ENCODE measurements at regions not wholly inside any gene's neighbourhood (a gene's known extent, or its start where the extent isn't known, plus 50 kb on each side); places are given as distances from the start of the nearest gene placed in this dataset.
"Not testable (repeated sequence)": the region's sequence is repeated elsewhere in the genome, so short reads cannot be mapped to it uniquely, and the experiment has no call there.

DNA sequence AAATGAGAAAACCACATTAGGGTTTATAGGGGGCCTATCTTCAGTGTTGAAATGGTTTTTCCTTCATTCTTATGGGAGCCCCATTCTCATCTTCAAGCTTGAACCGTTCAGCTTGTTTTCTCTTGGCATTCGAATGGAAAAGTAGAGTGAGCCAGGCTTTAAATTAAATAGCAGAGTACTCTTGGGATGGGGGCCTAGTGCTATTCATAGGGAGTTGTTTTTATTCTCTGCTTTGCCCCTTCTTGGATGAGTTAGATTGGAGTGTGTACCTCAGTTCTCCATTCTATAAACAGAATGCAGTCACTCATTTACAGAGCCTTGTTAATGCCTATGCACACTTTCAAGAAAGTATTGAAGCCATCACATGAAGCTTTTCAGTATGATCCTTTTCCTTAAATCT is 127.9 kb downstream of the FAM170A start:
- Histone ChIP-seq H3K4me3 (ENCODE audit: low read length in 3 of 3) (no peak overlapping the region), H3K9ac (ENCODE audit: low read length in 3 of 3) (no peak overlapping the region), H3K9me3 (ENCODE audit: control insufficient read depth in 2 of 3, insufficient read depth in 1 of 3, low read length in 3 of 3) (no peaks in the 10 kb centered on the region), H3K27me3 (ENCODE audit: control insufficient read depth, insufficient read depth, low read length) (no peaks in the 10 kb centered on the region), H3K36me3 (ENCODE audit: control insufficient read depth in 2 of 3, insufficient read depth in 3 of 3, low read length in 3 of 3) (no peaks in the 10 kb centered on the region), H3K4me1 (ENCODE audit: control insufficient read depth in 2 of 3, insufficient read depth in 2 of 3, low read depth in 1 of 3, low read length in 3 of 3) (no peaks in the 10 kb centered on the region), H3K27ac (ENCODE audit: low read depth in 2 of 2, low read length in 2 of 2) (no peak overlapping the region)
- TF ChIP-seq, protein P1, sequence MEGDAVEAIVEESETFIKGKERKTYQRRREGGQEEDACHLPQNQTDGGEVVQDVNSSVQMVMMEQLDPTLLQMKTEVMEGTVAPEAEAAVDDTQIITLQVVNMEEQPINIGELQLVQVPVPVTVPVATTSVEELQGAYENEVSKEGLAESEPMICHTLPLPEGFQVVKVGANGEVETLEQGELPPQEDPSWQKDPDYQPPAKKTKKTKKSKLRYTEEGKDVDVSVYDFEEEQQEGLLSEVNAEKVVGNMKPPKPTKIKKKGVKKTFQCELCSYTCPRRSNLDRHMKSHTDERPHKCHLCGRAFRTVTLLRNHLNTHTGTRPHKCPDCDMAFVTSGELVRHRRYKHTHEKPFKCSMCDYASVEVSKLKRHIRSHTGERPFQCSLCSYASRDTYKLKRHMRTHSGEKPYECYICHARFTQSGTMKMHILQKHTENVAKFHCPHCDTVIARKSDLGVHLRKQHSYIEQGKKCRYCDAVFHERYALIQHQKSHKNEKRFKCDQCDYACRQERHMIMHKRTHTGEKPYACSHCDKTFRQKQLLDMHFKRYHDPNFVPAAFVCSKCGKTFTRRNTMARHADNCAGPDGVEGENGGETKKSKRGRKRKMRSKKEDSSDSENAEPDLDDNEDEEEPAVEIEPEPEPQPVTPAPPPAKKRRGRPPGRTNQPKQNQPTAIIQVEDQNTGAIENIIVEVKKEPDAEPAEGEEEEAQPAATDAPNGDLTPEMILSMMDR (IDR thresholded peaks at IDR 0.05; ENCODE audit: borderline replicate concordance, extremely low read depth, insufficient read depth): no peak
- no peak for FAIRE-seq
- intact Hi-C loops (cut with DNase I): no loop called here
- no peak for DNase-seq

DNA sequence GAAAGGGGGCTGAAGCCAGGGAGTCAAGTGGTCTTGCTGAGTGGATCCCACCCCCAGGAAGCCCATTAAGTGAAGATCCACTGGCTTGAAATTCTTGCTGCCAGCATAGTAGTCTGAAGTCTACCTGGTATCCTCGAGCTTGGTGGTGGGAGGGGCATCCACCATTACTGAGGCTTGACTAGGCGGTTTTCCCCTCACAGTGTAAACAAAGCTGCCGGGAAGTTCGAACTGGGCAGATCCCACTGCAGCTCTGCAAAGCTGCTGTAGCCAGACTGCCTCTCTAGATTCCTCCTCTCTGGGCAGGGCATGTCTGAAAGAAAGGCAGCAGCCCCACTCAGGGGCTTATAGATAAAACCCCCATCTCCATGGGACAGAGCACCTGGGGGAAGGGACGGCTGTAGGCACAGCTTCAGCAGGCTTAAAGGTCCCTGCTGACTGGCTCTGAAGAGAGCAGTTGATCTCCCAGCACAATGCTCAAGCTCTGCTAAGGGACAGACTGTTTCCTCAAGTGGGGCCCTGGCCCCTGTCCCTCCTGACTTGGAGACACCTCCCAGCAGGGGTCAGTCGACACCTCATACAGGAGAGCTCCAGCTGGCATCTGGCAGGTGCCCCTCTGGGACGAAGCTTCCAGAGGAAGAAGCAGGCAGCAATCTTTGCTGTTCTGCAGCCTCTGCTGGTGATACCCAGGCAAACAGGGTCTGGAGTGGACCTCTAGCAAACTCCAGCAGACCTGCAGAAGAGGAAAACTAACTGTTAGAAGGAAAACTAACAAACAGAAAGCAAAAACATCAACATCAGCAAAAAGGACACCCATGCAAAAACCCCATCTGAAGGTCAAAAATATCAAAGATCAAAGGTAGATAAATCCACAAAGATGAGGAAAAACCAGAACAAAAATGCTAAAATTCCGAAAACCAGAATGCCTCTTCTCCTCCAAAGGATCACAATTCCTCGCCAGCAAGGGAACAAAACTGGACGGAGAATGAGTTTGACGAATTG is 140.6 kb downstream of the FAM170A start:
- H3K9ac ChIP-seq (ENCODE audit: low read length in 3 of 3); H3K27ac ChIP-seq (ENCODE audit: low read depth in 2 of 2, low read length in 2 of 2); DNase-seq; H3K4me1 ChIP-seq (ENCODE audit: control insufficient read depth in 2 of 3, insufficient read depth in 2 of 3, low read depth in 1 of 3, low read length in 3 of 3); H3K9me3 ChIP-seq (ENCODE audit: control insufficient read depth in 2 of 3, insufficient read depth in 1 of 3, low read length in 3 of 3); intact Hi-C loops (cut with DNase I); H3K27me3 ChIP-seq (ENCODE audit: control insufficient read depth, insufficient read depth, low read length); H3K36me3 ChIP-seq (ENCODE audit: control insufficient read depth in 2 of 3, insufficient read depth in 3 of 3, low read length in 3 of 3); FAIRE-seq; H3K4me3 ChIP-seq (ENCODE audit: low read length in 3 of 3): not testable (repeated sequence)

DNA sequence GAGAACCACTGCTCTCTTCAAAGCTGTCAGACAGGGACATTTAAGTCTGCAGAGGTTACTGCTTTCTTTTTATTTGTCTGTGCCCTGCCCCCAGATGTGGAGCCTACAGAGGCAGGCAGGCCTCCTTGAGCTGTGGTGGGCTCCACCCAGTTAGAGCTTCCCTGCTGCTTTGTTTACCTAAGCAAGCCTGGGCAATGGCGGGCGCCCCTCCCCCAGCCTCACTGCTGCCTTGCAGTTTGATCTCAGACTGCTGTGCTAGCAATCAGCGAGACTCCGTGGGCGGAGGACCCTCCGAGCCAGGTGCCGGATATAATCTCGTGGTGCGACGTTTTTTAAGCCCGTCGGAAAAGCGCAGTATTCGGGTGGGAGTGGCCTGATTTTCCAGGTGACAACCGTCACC is 150.8 kb downstream of the FAM170A start:
- intact Hi-C loops (cut with DNase I); H3K9me3 ChIP-seq (ENCODE audit: control insufficient read depth in 2 of 3, insufficient read depth in 1 of 3, low read length in 3 of 3); H3K4me3 ChIP-seq (ENCODE audit: low read length in 3 of 3); H3K27ac ChIP-seq (ENCODE audit: low read depth in 2 of 2, low read length in 2 of 2); FAIRE-seq; H3K36me3 ChIP-seq (ENCODE audit: control insufficient read depth in 2 of 3, insufficient read depth in 3 of 3, low read length in 3 of 3); H3K4me1 ChIP-seq (ENCODE audit: control insufficient read depth in 2 of 3, insufficient read depth in 2 of 3, low read depth in 1 of 3, low read length in 3 of 3); DNase-seq; H3K9ac ChIP-seq (ENCODE audit: low read length in 3 of 3); H3K27me3 ChIP-seq (ENCODE audit: control insufficient read depth, insufficient read depth, low read length): not testable (repeated sequence)

DNA sequence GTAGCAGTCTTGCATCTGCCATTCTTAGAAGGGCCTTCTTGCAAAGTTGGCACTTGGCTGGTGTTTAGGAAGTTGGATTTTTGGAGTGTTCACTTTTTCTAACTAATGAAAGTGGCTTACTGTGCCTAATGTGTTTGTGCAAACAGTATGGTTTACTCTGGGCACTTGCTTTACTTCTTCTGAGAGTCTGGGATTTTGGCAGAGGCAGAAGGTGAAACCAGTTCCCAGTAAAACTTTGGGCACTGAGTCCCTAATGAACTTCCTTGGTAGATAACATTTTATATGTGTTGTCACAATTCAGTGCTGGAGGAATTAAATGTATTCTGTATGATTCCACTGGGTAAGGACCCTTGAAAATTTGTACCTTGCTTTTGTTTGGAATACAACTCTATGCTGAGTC is 155.7 kb downstream of the FAM170A start:
- no peaks in the 10 kb centered on the region for H3K27me3 ChIP-seq (ENCODE audit: control insufficient read depth, insufficient read depth, low read length)
- FAIRE-seq: no peak
- TF ChIP-seq, protein P1 (IDR thresholded peaks at IDR 0.05; ENCODE audit: borderline replicate concordance, extremely low read depth, insufficient read depth): no peak
- no peaks in the 10 kb centered on the region for H3K36me3 ChIP-seq (ENCODE audit: control insufficient read depth in 2 of 3, insufficient read depth in 3 of 3, low read length in 3 of 3)
- H3K9ac ChIP-seq (ENCODE audit: low read length in 3 of 3): no peak overlapping the region
- H3K9me3 ChIP-seq (ENCODE audit: control insufficient read depth in 2 of 3, insufficient read depth in 1 of 3, low read length in 3 of 3): no peaks in the 10 kb centered on the region
- no peak for DNase-seq
- H3K4me1 ChIP-seq (ENCODE audit: control insufficient read depth in 2 of 3, insufficient read depth in 2 of 3, low read depth in 1 of 3, low read length in 3 of 3): no peaks in the 10 kb centered on the region
- H3K27ac ChIP-seq (ENCODE audit: low read depth in 2 of 2, low read length in 2 of 2): no peak overlapping the region
- H3K4me3 ChIP-seq (ENCODE audit: low read length in 3 of 3): no peak overlapping the region
- intact Hi-C loops (cut with DNase I): no loop called here
